DMS53 treated with DMSO at 0.1 percent for 48 hours (cell line): ENCODE measurements at regions not wholly inside any gene's neighbourhood (a gene's known extent, or its start where the extent isn't known, plus 50 kb on each side); places are given as distances from the start of the nearest gene placed in this dataset.

Experiments used
- DNase-seq: peaks from one replicate; lab custom pipeline; 2025; ENCODE audit not compliant: unreplicated experiment; lab: John Stamatoyannopoulos, UW

GRCh38 chr10:33819206-33819605 is 484.7 kb upstream of the NRP1 start:
- DNase-seq = no peak

GRCh38 chr10:33818343-33818742 is 483.9 kb upstream of the NRP1 start:
- no peak for DNase-seq

GRCh38 chr10:33817605-33818004 is 483.1 kb upstream of the NRP1 start:
- no peak for DNase-seq

- DNase-seq = no peak
Observed at GRCh38 chr10:33815776-33816175, 481.3 kb upstream of the NRP1 start.

- DNase-seq = no peak
Observed at GRCh38 chr10:33813871-33814270, 479.4 kb upstream of the NRP1 start.

GRCh38 chr10:33813415-33813814 is 478.9 kb upstream of the NRP1 start:
- no peak for DNase-seq

GRCh38 chr10:33812586-33812985 is 478.1 kb upstream of the NRP1 start:
- no peak for DNase-seq

GRCh38 chr10:33810986-33811385 is 476.5 kb upstream of the NRP1 start:
- no peak for DNase-seq

GRCh38 chr10:33809732-33810131 is 475.3 kb upstream of the NRP1 start:
- no peak for DNase-seq

GRCh38 chr10:33808475-33808874 is 474.0 kb upstream of the NRP1 start:
- DNase-seq = no peak

- no peak for DNase-seq
Observed at GRCh38 chr10:33807531-33808359, 473.3 kb upstream of the NRP1 start.

GRCh38 chr10:33805831-33806230 is 471.4 kb upstream of the NRP1 start:
- no peak for DNase-seq

GRCh38 chr10:33804584-33804983 is 470.1 kb upstream of the NRP1 start:
- DNase-seq = no peak

GRCh38 chr10:33803248-33803647 is 468.8 kb upstream of the NRP1 start:
- no peak for DNase-seq

- DNase-seq = no peak
Observed at GRCh38 chr10:33802566-33802965, 468.1 kb upstream of the NRP1 start.

- peak; percentile 56 for DNase-seq
Observed at GRCh38 chr10:33801705-33802104, 467.2 kb upstream of the NRP1 start.

GRCh38 chr10:33800986-33801385 is 466.5 kb upstream of the NRP1 start:
- DNase-seq = no peak

GRCh38 chr10:33800545-33800944 is 466.1 kb upstream of the NRP1 start:
- DNase-seq = no peak

GRCh38 chr10:33799944-33800323 is 465.5 kb upstream of the NRP1 start:
- DNase-seq = no peak

GRCh38 chr10:33799281-33799943 is 464.9 kb upstream of the NRP1 start:
- no peak for DNase-seq

- no peak for DNase-seq
Observed at GRCh38 chr10:33798754-33799153, 464.3 kb upstream of the NRP1 start.

- DNase-seq = no peak
Observed at GRCh38 chr10:33796680-33797079, 462.2 kb upstream of the NRP1 start.

GRCh38 chr10:33795529-33795928 is 461.1 kb upstream of the NRP1 start:
- DNase-seq = no peak
